ENCODE measurements at regions not wholly inside any gene's neighbourhood (a gene's known extent, or its start where the extent isn't known, plus 50 kb on each side); places are given as distances from the start of the nearest gene placed in this dataset.
"Not testable (repeated sequence)": the region's sequence is repeated elsewhere in the genome, so short reads cannot be mapped to it uniquely, and the experiment has no call there.

GRCh38 chr17:37828651-37829124, 83.8 kb upstream of the HNF1B start:
- no peak for DNase-seq

GRCh38 chr17:37827905-37828650, 83.2 kb upstream of the HNF1B start:
- DNase-seq = no peak

- no peak for DNase-seq
These were observed 81.9 kb upstream of the HNF1B start for GRCh38 chr17:37826497-37827430.

GRCh38 chr17:37825851-37826250, 81.0 kb upstream of the HNF1B start:
- no peak for DNase-seq

GRCh38 chr17:37824534-37825485, 80.0 kb upstream of the HNF1B start:
- DNase-seq = no peak

GRCh38 chr17:37823996-37824395, 79.1 kb upstream of the HNF1B start:
- no peak for DNase-seq

- no peak for DNase-seq
These were observed 76.3 kb upstream of the HNF1B start for GRCh38 chr17:37820995-37821713.

GRCh38 chr17:37820313-37820994, 75.6 kb upstream of the HNF1B start:
- DNase-seq = no peak

- DNase-seq = no peak
These were observed 73.8 kb upstream of the HNF1B start for GRCh38 chr17:37818689-37819088.

- no peak for DNase-seq
These were observed 72.1 kb upstream of the HNF1B start for GRCh38 chr17:37816950-37817349.

- no peak for DNase-seq
These were observed 70.7 kb upstream of the HNF1B start for GRCh38 chr17:37815536-37815935.

- DNase-seq = no peak
These were observed 68.9 kb upstream of the HNF1B start for GRCh38 chr17:37813751-37814150.

GRCh38 chr17:37808846-37809245, 64.0 kb upstream of the HNF1B start:
- DNase-seq = not testable (repeated sequence)

- DNase-seq = no peak
These were observed 58.0 kb upstream of the HNF1B start for GRCh38 chr17:37802712-37803416.

- DNase-seq = no peak
These were observed 57.3 kb upstream of the HNF1B start for GRCh38 chr17:37802061-37802595.

- DNase-seq = no peak
These were observed 56.3 kb upstream of the HNF1B start for GRCh38 chr17:37801171-37801570.

- DNase-seq = no peak
These were observed 52.3 kb upstream of the HNF1B start for GRCh38 chr17:37797206-37797605.

GRCh38 chr17:37796076-37796475, 51.2 kb upstream of the HNF1B start:
- DNase-seq = no peak

All from activated naive CD4-positive, alpha-beta T cell (primary cell).